ENCODE measurements at regions not wholly inside any gene's neighbourhood (a gene's known extent, or its start where the extent isn't known, plus 50 kb on each side); places are given as distances from the start of the nearest gene placed in this dataset.
"Not testable (repeated sequence)": the region's sequence is repeated elsewhere in the genome, so short reads cannot be mapped to it uniquely, and the experiment has no call there.

- DNase-seq = no peak
Measured at GRCh38 chr5:83001796-83002381, 75.3 kb downstream of the TMEM167A start.

GRCh38 chr5:83000922-83001321 lies 76.3 kb downstream of the TMEM167A start:
- DNase-seq = no peak

GRCh38 chr5:83000428-83000827 lies 76.8 kb downstream of the TMEM167A start:
- no peak for DNase-seq

DNA sequence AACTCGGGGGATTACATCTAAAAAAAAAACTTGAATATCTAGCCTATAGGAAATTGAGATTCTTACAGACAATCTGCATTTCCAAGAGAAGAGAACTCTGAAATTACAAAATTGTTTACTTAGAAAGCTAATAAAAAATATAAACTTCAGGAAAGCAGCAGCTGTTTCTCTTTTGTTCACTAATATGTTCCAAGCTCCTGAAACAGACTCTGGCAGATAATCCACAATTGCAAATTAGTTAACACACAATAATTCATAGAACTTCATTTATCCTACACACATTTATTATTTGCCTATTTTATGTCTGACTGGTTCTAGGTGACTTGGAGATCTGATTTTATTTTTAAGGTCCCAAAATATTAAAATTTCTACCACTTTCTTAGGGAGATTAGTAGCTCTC lies 83.8 kb downstream of the TMEM167A start:
- DNase-seq = no peak

GRCh38 chr5:82992646-82993045 lies 84.5 kb downstream of the TMEM167A start:
- no peak for DNase-seq

DNA sequence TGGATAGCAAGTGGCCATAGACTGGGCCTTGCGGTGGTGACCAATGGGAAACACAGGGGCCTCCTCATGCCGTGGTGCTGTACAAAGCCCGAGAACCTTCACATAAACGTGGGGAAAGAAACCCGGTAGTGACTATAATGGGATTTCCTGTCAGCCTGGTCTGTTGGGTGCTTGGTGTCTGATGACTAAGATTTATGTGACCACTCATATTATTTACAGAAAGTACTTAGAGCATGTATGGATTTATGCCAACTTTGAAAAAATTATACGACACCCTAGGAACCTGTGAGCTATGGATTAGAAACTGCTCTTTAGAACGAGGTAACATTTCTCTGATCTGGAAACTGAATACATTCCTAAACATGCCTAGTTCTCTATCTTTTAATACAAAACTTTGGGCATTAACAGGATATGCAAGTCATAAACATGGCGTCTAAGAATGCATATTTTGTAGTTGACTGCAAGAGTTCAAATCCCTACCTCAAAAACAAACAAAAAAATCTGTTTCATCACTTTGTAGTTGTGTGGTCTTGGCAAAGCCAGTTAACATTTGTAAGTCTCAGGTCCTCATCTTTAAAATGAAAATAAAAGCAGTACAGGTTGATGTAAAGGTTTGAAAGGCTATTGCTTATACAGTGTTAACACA lies 85.4 kb downstream of the TMEM167A start:
- DNase-seq = no peak

GRCh38 chr5:82991059-82991458 lies 86.1 kb downstream of the TMEM167A start:
- no peak for DNase-seq

DNA sequence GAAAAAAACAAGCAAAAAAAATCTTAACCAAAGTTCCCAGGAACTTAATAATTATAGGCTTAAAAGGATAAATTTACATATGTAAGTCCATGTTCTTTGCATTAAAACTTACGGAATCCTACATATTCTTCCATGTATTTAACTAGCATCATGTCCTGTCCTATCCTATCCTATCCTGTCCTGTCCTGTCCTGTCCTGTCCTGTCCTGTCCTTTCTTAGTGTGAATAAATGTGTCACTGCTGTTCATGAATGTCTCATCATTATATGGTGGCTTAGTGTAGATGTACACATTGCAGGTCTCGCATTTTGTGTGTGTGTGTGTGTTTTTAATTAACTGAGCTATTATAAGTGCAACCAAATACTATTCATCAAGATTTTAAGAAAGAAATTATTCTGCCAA lies 90.0 kb downstream of the TMEM167A start:
- DNase-seq = no peak

GRCh38 chr5:82986404-82986803 lies 90.8 kb downstream of the TMEM167A start:
- DNase-seq = no peak

DNA sequence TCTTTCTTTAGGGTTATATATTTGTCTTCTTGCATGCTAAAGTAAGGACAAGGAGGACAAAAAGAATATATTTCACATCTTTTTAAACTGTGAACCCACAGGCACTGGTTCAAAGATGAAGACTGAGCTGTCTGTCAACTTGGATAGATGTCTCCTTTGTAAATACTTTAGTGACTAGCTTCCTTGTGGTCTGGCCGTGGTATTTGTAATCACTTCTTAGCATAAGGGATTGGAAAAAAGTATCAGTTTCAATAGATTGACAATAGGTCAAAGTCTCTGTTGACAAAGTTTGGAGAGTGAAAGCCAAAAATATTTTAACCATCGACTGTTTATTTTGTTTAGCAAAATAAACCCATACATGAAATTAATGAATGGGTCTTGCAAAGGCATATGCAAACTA lies 91.4 kb downstream of the TMEM167A start:
- no peak for DNase-seq

GRCh38 chr5:82984786-82985735 lies 92.1 kb downstream of the TMEM167A start:
- no peak for DNase-seq

DNA sequence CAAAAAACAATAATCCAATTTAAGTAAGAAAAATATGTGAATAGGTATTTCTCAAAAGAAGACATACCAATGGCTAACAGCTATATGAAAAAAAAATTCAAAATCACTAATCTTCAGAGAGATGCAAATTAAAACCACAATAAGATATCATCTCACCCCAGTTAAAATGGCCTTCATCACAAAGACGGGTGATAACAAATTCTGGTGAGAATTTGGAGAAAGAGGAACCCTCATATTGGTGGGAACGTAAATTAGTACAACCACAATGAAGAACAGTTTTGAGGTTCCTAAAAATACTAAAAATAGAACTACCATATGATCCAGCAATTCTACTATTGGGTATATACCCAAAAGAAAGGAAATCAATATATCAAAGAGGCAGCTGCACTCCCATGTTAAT lies 94.3 kb downstream of the TMEM167A start:
- no peak for DNase-seq

- DNase-seq = not testable (repeated sequence)
Measured at GRCh38 chr5:82976887-82977286, 100.3 kb downstream of the TMEM167A start.

DNA sequence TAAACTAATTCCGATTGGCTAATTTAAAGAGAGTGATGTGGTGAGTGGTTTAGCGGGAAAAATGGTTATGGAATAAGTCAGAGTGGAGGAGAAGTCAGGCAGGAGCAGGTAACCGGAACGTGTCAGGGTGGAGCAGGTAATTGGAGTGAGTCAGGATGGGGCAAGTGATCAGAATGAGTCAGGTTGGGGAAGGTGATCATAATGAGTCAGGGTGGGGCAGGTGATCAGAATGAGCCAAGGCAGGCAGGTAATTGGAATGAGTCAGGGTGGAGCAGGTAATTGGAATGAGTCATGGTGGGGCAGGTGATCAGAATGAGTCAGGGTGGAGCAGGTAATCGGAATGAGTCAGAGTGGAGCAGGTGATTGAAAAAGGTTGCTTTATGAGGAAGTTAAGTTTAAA lies 101.4 kb downstream of the TMEM167A start:
- DNase-seq = peak; percentile 3

- DNase-seq = no peak
Measured at GRCh38 chr5:82975396-82975795, 101.8 kb downstream of the TMEM167A start.

- DNase-seq = not testable (repeated sequence)
Measured at GRCh38 chr5:82974346-82974745, 102.8 kb downstream of the TMEM167A start.

- DNase-seq = no peak
Measured at GRCh38 chr5:82971901-82972300, 105.3 kb downstream of the TMEM167A start.

- not testable (repeated sequence) for DNase-seq
Measured at GRCh38 chr5:82971034-82971806, 106.0 kb downstream of the TMEM167A start.

DNA sequence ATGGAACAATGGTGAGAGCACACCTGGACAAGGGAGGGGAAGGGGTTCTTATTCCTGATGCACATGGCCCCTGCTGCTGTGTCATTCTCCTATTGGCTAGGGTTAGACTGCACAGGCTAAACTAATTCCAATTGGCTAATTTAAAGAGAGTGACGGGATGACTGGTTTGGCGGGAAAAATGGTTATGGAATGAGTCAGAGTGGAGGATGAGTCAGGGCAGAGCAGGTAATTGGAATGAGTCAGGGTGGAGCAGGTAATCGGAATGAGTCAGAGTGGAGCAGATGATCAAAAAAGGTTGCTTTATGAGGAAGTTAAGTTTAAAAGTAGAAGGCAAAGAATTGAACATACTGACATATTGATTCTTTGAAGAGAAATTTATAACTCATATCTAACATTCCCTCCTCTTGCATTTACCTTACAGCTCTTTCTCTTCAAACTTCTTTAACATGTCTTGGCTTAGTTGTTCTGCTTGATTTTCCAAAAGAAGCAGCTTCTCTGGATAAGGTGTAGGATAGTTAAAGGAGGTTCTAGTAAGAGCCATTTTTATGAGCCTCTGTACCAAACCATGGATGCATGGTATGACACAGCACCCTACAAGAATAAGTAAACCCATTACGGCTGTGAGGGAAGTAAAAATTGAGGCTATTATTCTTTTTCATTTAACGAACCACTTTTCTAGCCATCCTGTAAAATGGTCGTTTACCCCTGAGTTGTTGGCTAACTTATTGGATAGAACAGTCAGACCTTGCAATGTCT lies 107.8 kb downstream of the TMEM167A start:
- peak; percentile 56 for DNase-seq

GRCh38 chr5:82967072-82967471 lies 110.1 kb downstream of the TMEM167A start:
- no peak for DNase-seq

DNA sequence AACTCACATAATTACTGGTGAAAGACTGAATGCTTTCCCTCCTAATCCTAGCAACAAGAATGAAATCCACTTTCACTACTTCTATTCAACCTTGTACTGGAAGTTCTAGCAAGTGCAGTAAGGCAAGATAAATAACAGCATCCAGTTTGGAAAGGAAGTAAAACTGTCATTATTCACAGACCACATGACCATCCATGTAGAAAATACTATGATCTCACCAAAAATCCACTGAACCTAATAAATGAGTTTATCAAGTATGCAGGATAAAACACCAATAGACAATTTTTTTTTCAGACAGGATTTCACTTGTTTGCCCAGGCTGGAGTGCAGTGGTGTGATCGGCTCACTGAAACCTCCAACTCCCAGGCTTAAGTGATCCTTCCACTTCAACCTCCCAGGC lies 117.7 kb downstream of the TMEM167A start:
- no peak for DNase-seq

GRCh38 chr5:82956600-82956999 lies 120.6 kb downstream of the TMEM167A start:
- no peak for DNase-seq

All from stimulated activated CD4-positive, alpha-beta T cell treated with anti-CD3 and anti-CD28 coated beads, Interleukin-1b, Interleukin-23, amount 100 ng/mL, for 48 hours (primary cell).